ENCODE measurements at regions not wholly inside any gene's neighbourhood (a gene's known extent, or its start where the extent isn't known, plus 50 kb on each side); places are given as distances from the start of the nearest gene placed in this dataset.

DNA sequence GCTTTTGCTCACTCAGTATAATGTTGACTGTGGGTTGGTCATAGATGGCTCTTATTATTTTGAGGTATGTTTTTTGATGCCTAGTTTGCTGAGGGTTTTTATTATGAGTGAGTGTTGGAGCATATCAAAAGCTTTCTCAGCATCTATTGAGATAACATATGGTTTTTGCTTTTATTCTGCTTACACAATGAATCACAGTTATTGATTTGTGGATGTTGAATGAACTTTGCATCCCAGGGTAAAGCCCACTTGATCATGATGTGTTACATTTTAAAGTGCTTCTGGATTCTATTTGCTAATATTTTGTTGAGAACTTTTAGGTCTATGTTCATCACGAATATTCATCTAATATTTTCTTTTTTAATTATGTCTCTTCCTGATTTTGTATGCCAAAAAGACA is 1260.3 kb downstream of the TMEM121 start:
- Histone ChIP-seq H3K4me2 (ENCODE audit: low read length) (no peak overlapping the region), H3K4me1 (ENCODE audit: control insufficient read depth, low read length) (peaks cover 25% of the 10 kb centered on the region), H3K9me2 (replicated peaks; ENCODE audit: control insufficient read depth, low read length) (no peaks in the 10 kb centered on the region), H3F3A (ENCODE audit: control insufficient read depth, insufficient read depth) (no peaks in the 10 kb centered on the region), H4K20me1 (ENCODE audit: control insufficient read depth, insufficient read depth, low read depth, low read length) (no peaks in the 10 kb centered on the region), H3K27ac (ENCODE audit: low read depth, low read length) (no peak overlapping the region), H3K36me3 (ENCODE audit: control insufficient read depth, low read length) (no peaks in the 10 kb centered on the region), H3K9me3 (ENCODE audit: control insufficient read depth, insufficient read depth, low read length) (peaks cover 14% of the 10 kb centered on the region; the same call in 1 of the 2 replicates), H3K4me3 (ENCODE audit: low read length) (no peak overlapping the region), H3K27me3 (ENCODE audit: control insufficient read depth, low read length) (no peaks in the 10 kb centered on the region), H3K79me2 (ENCODE audit: control insufficient read depth, low read length) (no peaks in the 10 kb centered on the region)
- no peak for TF ChIP-seq EZH2phosphoT487 (IDR thresholded peaks at IDR 0.05; ENCODE audit: borderline replicate concordance, low read length)
- TF ChIP-seq, protein P1, sequence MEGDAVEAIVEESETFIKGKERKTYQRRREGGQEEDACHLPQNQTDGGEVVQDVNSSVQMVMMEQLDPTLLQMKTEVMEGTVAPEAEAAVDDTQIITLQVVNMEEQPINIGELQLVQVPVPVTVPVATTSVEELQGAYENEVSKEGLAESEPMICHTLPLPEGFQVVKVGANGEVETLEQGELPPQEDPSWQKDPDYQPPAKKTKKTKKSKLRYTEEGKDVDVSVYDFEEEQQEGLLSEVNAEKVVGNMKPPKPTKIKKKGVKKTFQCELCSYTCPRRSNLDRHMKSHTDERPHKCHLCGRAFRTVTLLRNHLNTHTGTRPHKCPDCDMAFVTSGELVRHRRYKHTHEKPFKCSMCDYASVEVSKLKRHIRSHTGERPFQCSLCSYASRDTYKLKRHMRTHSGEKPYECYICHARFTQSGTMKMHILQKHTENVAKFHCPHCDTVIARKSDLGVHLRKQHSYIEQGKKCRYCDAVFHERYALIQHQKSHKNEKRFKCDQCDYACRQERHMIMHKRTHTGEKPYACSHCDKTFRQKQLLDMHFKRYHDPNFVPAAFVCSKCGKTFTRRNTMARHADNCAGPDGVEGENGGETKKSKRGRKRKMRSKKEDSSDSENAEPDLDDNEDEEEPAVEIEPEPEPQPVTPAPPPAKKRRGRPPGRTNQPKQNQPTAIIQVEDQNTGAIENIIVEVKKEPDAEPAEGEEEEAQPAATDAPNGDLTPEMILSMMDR (IDR thresholded peaks at IDR 0.05; ENCODE audit: low read depth, low read length, poor library complexity, severe bottlenecking), result no peak

DNA sequence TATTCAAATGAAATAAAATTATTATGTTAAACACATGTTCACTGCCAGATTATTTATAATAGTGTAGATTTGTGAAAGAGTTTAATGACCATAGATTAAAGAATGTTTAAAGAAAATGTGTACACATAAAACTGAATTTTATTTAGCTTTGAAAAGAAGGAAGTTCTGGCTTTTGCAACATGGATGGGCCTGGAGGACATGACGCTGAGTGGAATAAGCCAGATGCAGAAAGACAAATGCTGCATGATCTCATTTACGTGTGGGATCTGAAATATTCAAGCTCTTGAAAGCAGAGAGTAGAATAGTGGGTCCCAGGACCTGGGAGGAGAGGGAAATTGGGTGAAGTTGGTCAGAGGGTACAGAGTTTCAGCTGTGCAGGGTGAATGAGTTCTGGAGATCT is 1261.2 kb downstream of the TMEM121 start:
- Histone ChIP-seq H3K9me2 (replicated peaks; ENCODE audit: control insufficient read depth, low read length) (no peaks in the 10 kb centered on the region), H3K4me3 (ENCODE audit: low read length) (no peak overlapping the region), H3K27me3 (ENCODE audit: control insufficient read depth, low read length) (no peaks in the 10 kb centered on the region), H3F3A (ENCODE audit: control insufficient read depth, insufficient read depth) (no peaks in the 10 kb centered on the region), H3K4me1 (ENCODE audit: control insufficient read depth, low read length) (peaks cover 25% of the 10 kb centered on the region), H4K20me1 (ENCODE audit: control insufficient read depth, insufficient read depth, low read depth, low read length) (no peaks in the 10 kb centered on the region), H3K36me3 (ENCODE audit: control insufficient read depth, low read length) (no peaks in the 10 kb centered on the region), H3K9me3 (ENCODE audit: control insufficient read depth, insufficient read depth, low read length) (peaks cover 20% of the 10 kb centered on the region; the same call in 1 of the 2 replicates), H3K27ac (ENCODE audit: low read depth, low read length) (no peak overlapping the region), H3K79me2 (ENCODE audit: control insufficient read depth, low read length) (no peaks in the 10 kb centered on the region), H3K4me2 (ENCODE audit: low read length) (no peak overlapping the region)
- TF ChIP-seq, protein P1 (IDR thresholded peaks at IDR 0.05; ENCODE audit: low read depth, low read length, poor library complexity, severe bottlenecking), result no peak
- no peak for TF ChIP-seq EZH2phosphoT487 (IDR thresholded peaks at IDR 0.05; ENCODE audit: borderline replicate concordance, low read length)

DNA sequence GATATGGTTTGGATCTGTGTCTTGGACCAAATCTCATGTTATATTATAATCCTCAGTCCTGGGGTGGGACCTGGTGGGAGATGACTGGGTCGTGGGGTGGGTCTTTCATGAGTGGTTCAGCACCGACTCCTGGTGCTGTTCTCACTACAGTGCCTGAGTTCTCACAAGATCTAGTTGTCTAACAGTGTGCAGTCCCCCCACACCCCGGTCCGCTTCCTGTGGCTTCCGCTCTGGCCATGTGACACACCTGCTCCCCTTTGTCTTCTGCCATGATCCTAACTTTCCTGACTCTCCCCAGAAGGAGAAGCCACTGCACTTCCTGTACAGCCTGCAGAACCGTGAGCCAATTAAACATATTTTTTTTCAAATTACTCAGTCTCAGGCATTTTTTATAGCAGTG is 1262.2 kb downstream of the TMEM121 start:
- TF ChIP-seq, protein P1 (IDR thresholded peaks at IDR 0.05; ENCODE audit: low read depth, low read length, poor library complexity, severe bottlenecking), result no peak
- no peak for TF ChIP-seq EZH2phosphoT487 (IDR thresholded peaks at IDR 0.05; ENCODE audit: borderline replicate concordance, low read length)
- H3K4me1 ChIP-seq (ENCODE audit: control insufficient read depth, low read length), result peaks cover 25% of the 10 kb centered on the region
- no peaks in the 10 kb centered on the region for H3K79me2 ChIP-seq (ENCODE audit: control insufficient read depth, low read length)
- no peaks in the 10 kb centered on the region for H3K36me3 ChIP-seq (ENCODE audit: control insufficient read depth, low read length)
- H3K4me3 ChIP-seq (ENCODE audit: low read length), result no peak overlapping the region
- H3K4me2 ChIP-seq (ENCODE audit: low read length), result no peak overlapping the region
- H3K9me2 ChIP-seq (replicated peaks; ENCODE audit: control insufficient read depth, low read length), result no peaks in the 10 kb centered on the region
- H3K27me3 ChIP-seq (ENCODE audit: control insufficient read depth, low read length), result no peaks in the 10 kb centered on the region
- no peak overlapping the region for H3K27ac ChIP-seq (ENCODE audit: low read depth, low read length)
- H3F3A ChIP-seq (ENCODE audit: control insufficient read depth, insufficient read depth), result no peaks in the 10 kb centered on the region
- no peaks in the 10 kb centered on the region for H4K20me1 ChIP-seq (ENCODE audit: control insufficient read depth, insufficient read depth, low read depth, low read length)
- H3K9me3 ChIP-seq (ENCODE audit: control insufficient read depth, insufficient read depth, low read length), result peaks cover 23% of the 10 kb centered on the region; the same call in 1 of the 2 replicates

All from DOHH2 (cell line).